Panc1 (cell line): ENCODE measurements at regions not wholly inside any gene's neighbourhood (a gene's known extent, or its start where the extent isn't known, plus 50 kb on each side); places are given as distances from the start of the nearest gene placed in this dataset.

ENCODE experiments used
- ATAC-seq: fragments of 200-7000 bp; cut with Tn5 transposase; 2 replicates; pipeline ENCODE4 v1.9.1; 2020; ENCODE audit warnings: mild to moderate bottlenecking, moderate library complexity
- BruUV-seq: library from RNA; stranded (reverse); fragments of 400-500 nt; replicated peaks from 2 replicates; lab custom pipeline; 2021; lab: Mats Ljungman, UMichigan
- CTCF ChIA-PET: fragments of 300-600 bp; sonication (Branson Sonifier 250); formaldehyde crosslinking; loops from one replicate; lab custom pipeline; 2022; ENCODE audit warnings: antibody characterized with exemption; lab: Charles Lee
- POLR2A ChIA-PET: fragments of 300-600 bp; sonication (Branson Sonifier 250); formaldehyde crosslinking; loops from one replicate; lab custom pipeline; 2022; ENCODE audit warnings: antibody characterized with exemption; lab: Charles Lee
- DNase-seq: peaks from one replicate; pipeline ENCODE4 v3.0.0-alpha.2; 2010; ENCODE audit warnings: low read depth, low spot score
- H3K27ac ChIP-seq: 2 replicates; pipeline ENCODE4 v1.5.1; 2011; ENCODE audit warnings: mild to moderate bottlenecking, low read length, inconsistent platforms
- H3K27me3 ChIP-seq: fragments of 200-500 bp; sonication (Bioruptor generic); 2 replicates; pipeline ENCODE4 v1.6.0; 2014; ENCODE audit warnings: low read length, inconsistent platforms; ENCODE audit not compliant: control insufficient read depth, insufficient read depth
- H3K36me3 ChIP-seq: fragments of 200-500 bp; sonication (Bioruptor generic); 2 replicates; pipeline ENCODE4 v1.5.1; 2014; ENCODE audit warnings: inconsistent platforms, mild to moderate bottlenecking, low read length, moderate library complexity; ENCODE audit not compliant: control insufficient read depth, insufficient read depth
- H3K4me1 ChIP-seq: 2 replicates; pipeline ENCODE4 v1.5.1; 2011; ENCODE audit warnings: inconsistent platforms, mild to moderate bottlenecking, low read length, moderate library complexity; ENCODE audit not compliant: control insufficient read depth, insufficient read depth
- H3K4me3 ChIP-seq, 2 experiments: 2 replicates each; pipeline ENCODE4 v1.5.1; 2011 to 2012; ENCODE audit warnings: low read depth in 2 of 2, low read length in 2 of 2, mild to moderate bottlenecking in 2 of 2, inconsistent platforms in 1 of 2, moderate library complexity in 1 of 2
- H3K9me3 ChIP-seq: fragments of 200-500 bp; sonication (Bioruptor generic); 2 replicates; pipeline ENCODE4 v1.5.1; 2014; ENCODE audit warnings: low read depth, mild to moderate bottlenecking, inconsistent platforms, low read length, moderate library complexity; ENCODE audit not compliant: control insufficient read depth, insufficient read depth
- CTCF ChIP-seq: fragments of 450-650 bp; IDR thresholded peaks from 2 replicates; pipeline ENCODE4 v1.5.1; 2017; ENCODE audit warnings: mild to moderate bottlenecking
- SIN3A ChIP-seq: IDR thresholded peaks from 2 replicates; pipeline ENCODE4 v1.6.1; 2012; ENCODE audit warnings: low read depth, mild to moderate bottlenecking, low read length, moderate library complexity, borderline replicate concordance; ENCODE audit not compliant: insufficient read depth
- TCF7L2 ChIP-seq: IDR thresholded peaks from 2 replicates; pipeline ENCODE4 v1.6.1; 2011; ENCODE audit warnings: mild to moderate bottlenecking, low read depth, low read length, inconsistent platforms
- in situ Hi-C: cut with HindIII; loops from 2 replicates; pipeline ENCODE4 v1.10.0; 2016; ENCODE audit warnings: low sequenced_read_pairs, low pct_unique_long_range_greater_than_20kb
- intact Hi-C: fragments of 100-400 bp; cut with micrococcal nuclease; formaldehyde crosslinking; loops from one replicate; pipeline ENCODE4 v1.10.0; 2022; ENCODE audit not compliant: unreplicated experiment
- TF ChIP-seq, protein P1 (sequence below), 2 experiments: IDR thresholded peaks; 2 replicates each; pipeline ENCODE4 v1.6.1; 2011 to 2012; ENCODE audit warnings: low read depth in 2 of 2, control low read depth in 1 of 2, low read length in 1 of 2, mild to moderate bottlenecking in 1 of 2, moderate library complexity in 1 of 2; ENCODE audit not compliant: insufficient read depth in 1 of 2

DNA sequence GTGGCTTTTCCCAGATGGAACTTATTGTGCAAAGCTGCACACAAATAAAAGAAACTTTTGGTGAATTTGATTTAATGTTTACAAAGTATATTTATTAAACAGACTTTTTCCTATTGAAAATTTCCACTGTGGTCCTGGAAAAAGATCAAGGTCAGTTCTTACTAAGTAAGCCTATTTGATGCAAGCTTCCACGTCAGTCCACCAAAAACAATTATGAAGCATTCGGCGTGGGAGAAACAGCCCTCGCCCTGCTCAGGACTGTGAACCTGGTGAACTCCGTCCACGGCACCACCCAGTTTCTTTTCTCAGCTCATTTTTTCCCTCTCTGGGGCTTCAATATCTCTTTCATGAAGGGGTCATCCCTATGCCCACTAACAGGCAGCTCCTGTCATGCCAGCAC, 149.8 kb downstream of the EFNB2 start:
- POLR2A ChIA-PET: no interaction called here
- H3K36me3 ChIP-seq: no peaks in the 10 kb centered on the region
- no peak for ATAC-seq
- CTCF ChIA-PET: no interaction called here
- DNase-seq: no peak
- no peaks in the 10 kb centered on the region for H3K27me3 ChIP-seq
- in situ Hi-C loops: no loop called here
- no peaks in the 10 kb centered on the region for H3K4me1 ChIP-seq
- H3K27ac ChIP-seq: no peak overlapping the region
- H3K9me3 ChIP-seq: no peaks in the 10 kb centered on the region
- BruUV-seq: no TSS peak
- intact Hi-C loops: no loop called here
- no peak for TF ChIP-seq TCF7L2
- no peak for TF ChIP-seq SIN3A
- TF ChIP-seq CTCF: no peak
- TF ChIP-seq, protein P1, sequence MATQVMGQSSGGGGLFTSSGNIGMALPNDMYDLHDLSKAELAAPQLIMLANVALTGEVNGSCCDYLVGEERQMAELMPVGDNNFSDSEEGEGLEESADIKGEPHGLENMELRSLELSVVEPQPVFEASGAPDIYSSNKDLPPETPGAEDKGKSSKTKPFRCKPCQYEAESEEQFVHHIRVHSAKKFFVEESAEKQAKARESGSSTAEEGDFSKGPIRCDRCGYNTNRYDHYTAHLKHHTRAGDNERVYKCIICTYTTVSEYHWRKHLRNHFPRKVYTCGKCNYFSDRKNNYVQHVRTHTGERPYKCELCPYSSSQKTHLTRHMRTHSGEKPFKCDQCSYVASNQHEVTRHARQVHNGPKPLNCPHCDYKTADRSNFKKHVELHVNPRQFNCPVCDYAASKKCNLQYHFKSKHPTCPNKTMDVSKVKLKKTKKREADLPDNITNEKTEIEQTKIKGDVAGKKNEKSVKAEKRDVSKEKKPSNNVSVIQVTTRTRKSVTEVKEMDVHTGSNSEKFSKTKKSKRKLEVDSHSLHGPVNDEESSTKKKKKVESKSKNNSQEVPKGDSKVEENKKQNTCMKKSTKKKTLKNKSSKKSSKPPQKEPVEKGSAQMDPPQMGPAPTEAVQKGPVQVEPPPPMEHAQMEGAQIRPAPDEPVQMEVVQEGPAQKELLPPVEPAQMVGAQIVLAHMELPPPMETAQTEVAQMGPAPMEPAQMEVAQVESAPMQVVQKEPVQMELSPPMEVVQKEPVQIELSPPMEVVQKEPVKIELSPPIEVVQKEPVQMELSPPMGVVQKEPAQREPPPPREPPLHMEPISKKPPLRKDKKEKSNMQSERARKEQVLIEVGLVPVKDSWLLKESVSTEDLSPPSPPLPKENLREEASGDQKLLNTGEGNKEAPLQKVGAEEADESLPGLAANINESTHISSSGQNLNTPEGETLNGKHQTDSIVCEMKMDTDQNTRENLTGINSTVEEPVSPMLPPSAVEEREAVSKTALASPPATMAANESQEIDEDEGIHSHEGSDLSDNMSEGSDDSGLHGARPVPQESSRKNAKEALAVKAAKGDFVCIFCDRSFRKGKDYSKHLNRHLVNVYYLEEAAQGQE (IDR thresholded peaks at IDR 0.05; ENCODE audit: insufficient read depth in 1 of 2, low read depth in 2 of 2, low read length in 1 of 2): no peak
- H3K4me3 ChIP-seq: no peak overlapping the region

DNA sequence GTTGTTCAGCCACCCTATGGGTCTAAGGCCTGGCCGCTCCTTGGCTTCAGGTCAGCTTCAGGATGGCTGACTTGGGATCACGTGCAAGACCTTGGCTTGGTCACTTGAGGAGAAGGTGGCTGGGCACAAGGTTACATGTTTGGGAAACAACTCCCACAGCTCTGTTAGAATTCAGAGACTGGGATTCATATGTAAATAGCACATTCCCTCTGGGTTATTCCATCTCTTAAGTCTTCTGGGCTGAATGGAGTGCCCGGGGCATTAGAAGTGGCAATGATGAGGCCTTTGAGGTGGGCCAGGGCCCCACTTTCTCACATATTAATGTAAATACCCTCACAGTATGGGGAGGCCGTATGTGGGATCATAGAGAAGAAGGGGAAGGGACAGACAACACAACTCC, 150.9 kb downstream of the EFNB2 start:
- in situ Hi-C loops (no loop called here), intact Hi-C loops (no loop called here)
- ATAC-seq: no peak
- H3K4me1 ChIP-seq: no peaks in the 10 kb centered on the region
- H3K36me3 ChIP-seq: no peaks in the 10 kb centered on the region
- ChIA-PET POLR2A (interaction anchor here (0.5 kb wide), 1 partner anchor 43 kb away, joined by 8 read pairs; no protein-coding TSS in a partner anchor), CTCF (no interaction called here)
- no peak for DNase-seq
- H3K27me3 ChIP-seq: no peaks in the 10 kb centered on the region
- no peak overlapping the region for H3K4me3 ChIP-seq
- BruUV-seq: no TSS peak
- no peak for TF ChIP-seq CTCF
- TF ChIP-seq SIN3A: no peak
- no peak for TF ChIP-seq TCF7L2
- TF ChIP-seq, protein P1 (IDR thresholded peaks at IDR 0.05; ENCODE audit: insufficient read depth in 1 of 2, low read depth in 2 of 2, low read length in 1 of 2): no peak
- no peak overlapping the region for H3K27ac ChIP-seq
- no peaks in the 10 kb centered on the region for H3K9me3 ChIP-seq
